Stimulated activated naive B cell treated with anti-CD40 and anti-IgM and Interleukin-4, amounts not matched to agents 10 μg/mL and 1 μg/mL and 100 μg/mL, for 72 hours (primary cell): ENCODE measurements at regions not wholly inside any gene's neighbourhood (a gene's known extent, or its start where the extent isn't known, plus 50 kb on each side); places are given as distances from the start of the nearest gene placed in this dataset.

Experiments used
- ATAC-seq, 2 donors: fragments of 150-1000 bp; cut with Tn5 transposase; replicated peaks; 2 replicates each; pipeline ENCODE4 v1.10.0; 2021; ENCODE audit warnings: moderate library complexity in 1 of 2
- DNase-seq: peaks from one replicate; pipeline ENCODE4 v3.0.0; 2021
- H3K27ac Mint-ChIP-seq: one replicate; pipeline ENCODE4 v1.8.0; 2022; ENCODE audit warnings: mild to moderate bottlenecking, mixed read lengths
- H3K27me3 Mint-ChIP-seq, 2 donors: one replicate each; pipeline ENCODE4 v1.8.0; 2022; ENCODE audit warnings: mixed read lengths in 2 of 2
- H3K36me3 Mint-ChIP-seq, 2 donors: one replicate each; pipeline ENCODE4 v1.8.0; 2022; ENCODE audit warnings: mixed read lengths in 2 of 2, mild to moderate bottlenecking in 1 of 2
- H3K4me1 Mint-ChIP-seq, 2 donors: one replicate each; pipeline ENCODE4 v1.8.0; 2022; ENCODE audit warnings: mixed read lengths in 2 of 2, mild to moderate bottlenecking in 1 of 2
- H3K4me3 Mint-ChIP-seq, 2 donors: one replicate each; pipeline ENCODE4 v1.8.0; 2022; ENCODE audit warnings: mild to moderate bottlenecking in 2 of 2, mixed read lengths in 2 of 2, moderate library complexity in 1 of 2
- H3K9me3 Mint-ChIP-seq, 2 donors: one replicate each; pipeline ENCODE4 v1.8.0; 2022; ENCODE audit warnings: mixed read lengths in 2 of 2, mild to moderate bottlenecking in 1 of 2

DNA sequence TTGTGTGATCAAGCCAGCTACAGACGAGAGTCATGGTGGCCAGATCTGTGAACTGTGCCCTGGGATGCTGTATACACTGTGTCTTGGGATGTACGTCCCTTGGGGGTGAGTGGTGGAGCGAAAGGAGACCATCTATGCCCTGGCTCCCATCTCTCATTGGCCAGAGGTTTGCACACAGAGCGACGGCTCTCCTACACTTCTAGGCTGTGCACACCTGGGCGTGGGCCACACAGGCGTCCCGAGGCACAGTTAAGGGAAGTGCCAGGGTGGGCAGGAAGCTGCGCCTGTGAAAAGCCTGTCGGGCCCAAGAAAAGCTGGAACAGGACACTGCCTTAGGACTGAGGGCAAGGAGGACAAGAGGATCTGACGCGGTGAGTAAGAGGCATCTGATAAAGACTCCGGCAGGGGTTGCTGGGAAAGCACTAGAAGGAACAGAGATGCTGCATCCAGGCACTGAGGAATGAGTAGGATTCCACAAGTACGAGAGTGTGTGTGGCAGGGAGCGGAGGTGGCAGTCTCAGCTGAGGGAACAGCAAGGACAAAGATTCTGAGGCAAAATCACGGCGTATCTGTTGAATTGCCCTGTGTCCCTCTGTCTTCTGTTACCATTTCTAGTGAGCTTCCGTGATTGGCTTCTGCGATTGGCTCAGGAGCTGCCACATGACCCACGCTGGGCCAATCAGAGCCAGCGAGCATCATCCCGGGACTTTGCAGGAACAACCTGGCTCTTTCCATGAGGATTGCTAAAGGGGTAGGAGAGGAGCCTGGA is 67.9 kb upstream of the ZBTB40 start:
- H3K9me3 Mint-ChIP-seq: no peaks in the 10 kb centered on the region
- DNase-seq: no peak

DNA sequence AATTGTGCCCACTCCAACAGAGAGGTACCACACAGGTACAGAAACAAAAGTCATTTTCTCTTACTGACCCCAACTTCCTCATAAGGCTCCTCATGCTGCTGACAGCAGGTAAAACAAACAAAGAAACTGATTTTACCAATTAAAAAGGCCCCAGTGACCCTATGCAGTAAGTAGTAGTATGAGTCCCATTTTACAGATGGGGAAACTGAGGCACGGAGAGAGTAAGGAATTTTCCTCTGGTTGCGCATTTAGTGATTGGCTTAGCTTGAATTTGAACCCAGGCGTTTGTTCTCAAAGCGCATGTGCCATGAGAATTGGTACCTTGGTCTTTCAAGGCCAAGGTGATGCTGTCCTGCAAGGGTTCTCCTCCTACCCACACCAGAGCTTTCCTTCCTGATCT is 66.1 kb upstream of the ZBTB40 start:
- DNase-seq (no peak), ATAC-seq (no peak)
- Mint-ChIP-seq H3K27me3 (peaks cover 30 to 33% of the 10 kb centered on the region in 2 donors), H3K36me3 (no peaks in the 10 kb centered on the region), H3K4me1 (no peaks in the 10 kb centered on the region), H3K9me3 (no peaks in the 10 kb centered on the region), H3K4me3 (no peak overlapping the region), H3K27ac (no peak overlapping the region)

More for the DNA sequence above, 67.9 kb upstream of the ZBTB40 start:
- Mint-ChIP-seq H3K36me3 (no peaks in the 10 kb centered on the region), H3K4me3 (no peak overlapping the region), H3K27ac (no peak overlapping the region), H3K4me1 (no peaks in the 10 kb centered on the region), H3K27me3 (peaks cover 26 to 48% of the 10 kb centered on the region in 2 donors)
- no peak for ATAC-seq

DNA sequence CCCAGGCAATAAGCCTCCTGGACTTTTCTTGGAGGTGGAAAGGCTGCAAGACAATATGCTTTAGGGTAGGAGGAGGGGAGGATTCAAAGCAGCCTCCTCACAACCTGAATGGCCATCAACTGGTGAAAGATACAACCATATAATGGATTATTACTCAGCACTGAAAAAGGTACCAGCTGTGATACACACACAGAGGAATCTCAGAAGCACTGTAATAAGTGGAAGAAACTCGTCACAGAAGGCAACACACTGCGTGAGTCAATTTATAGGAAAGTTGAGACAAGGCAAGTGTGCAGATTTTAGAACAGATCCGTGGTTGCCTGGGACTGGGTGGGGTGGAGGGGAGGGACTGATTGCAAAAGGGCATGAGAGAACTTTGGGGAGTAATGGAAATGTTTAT is 64.9 kb upstream of the ZBTB40 start:
- Mint-ChIP-seq H3K27me3 (peaks cover 30 to 35% of the 10 kb centered on the region in 2 donors), H3K27ac (no peak overlapping the region), H3K9me3 (no peaks in the 10 kb centered on the region), H3K4me3 (no peak overlapping the region), H3K36me3 (no peaks in the 10 kb centered on the region), H3K4me1 (no peaks in the 10 kb centered on the region)
- ATAC-seq (no peak), DNase-seq (no peak)

DNA sequence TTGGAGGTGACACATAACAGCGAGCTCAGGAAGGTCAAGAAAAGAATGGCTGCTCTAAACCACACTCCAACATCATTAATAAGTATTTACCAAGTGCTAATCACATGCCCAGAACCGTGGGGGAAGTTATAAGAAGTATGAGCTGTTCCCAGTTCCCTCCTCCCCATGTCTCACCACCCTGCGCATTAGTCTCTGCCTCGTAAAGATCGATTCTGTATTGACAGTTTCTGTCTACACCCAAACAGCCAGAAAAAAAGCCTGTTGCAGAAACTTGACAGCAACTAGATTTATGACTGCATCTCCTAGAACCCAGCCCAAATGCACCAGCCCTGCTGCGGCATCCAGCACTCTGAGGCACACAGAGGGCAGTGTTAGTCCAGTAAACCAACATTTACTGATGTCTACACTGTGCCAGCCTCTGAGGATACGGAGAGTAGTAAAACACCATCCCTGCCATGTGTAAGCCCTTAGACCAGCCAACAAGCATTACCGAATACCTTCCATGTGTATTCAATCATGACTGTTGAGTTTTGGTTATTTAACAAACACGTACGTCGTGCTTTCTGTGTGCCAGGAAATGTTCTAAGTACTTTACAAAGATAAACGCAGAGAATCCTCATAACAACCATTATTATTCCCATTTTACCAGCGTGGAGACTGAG is 63.6 kb upstream of the ZBTB40 start:
- DNase-seq: no peak
- Mint-ChIP-seq H3K9me3 (no peaks in the 10 kb centered on the region), H3K27me3 (peaks cover 37 to 39% of the 10 kb centered on the region in 2 donors), H3K27ac (no peak overlapping the region), H3K4me1 (no peaks in the 10 kb centered on the region), H3K4me3 (no peak overlapping the region), H3K36me3 (no peaks in the 10 kb centered on the region)
- ATAC-seq: no peak

DNA sequence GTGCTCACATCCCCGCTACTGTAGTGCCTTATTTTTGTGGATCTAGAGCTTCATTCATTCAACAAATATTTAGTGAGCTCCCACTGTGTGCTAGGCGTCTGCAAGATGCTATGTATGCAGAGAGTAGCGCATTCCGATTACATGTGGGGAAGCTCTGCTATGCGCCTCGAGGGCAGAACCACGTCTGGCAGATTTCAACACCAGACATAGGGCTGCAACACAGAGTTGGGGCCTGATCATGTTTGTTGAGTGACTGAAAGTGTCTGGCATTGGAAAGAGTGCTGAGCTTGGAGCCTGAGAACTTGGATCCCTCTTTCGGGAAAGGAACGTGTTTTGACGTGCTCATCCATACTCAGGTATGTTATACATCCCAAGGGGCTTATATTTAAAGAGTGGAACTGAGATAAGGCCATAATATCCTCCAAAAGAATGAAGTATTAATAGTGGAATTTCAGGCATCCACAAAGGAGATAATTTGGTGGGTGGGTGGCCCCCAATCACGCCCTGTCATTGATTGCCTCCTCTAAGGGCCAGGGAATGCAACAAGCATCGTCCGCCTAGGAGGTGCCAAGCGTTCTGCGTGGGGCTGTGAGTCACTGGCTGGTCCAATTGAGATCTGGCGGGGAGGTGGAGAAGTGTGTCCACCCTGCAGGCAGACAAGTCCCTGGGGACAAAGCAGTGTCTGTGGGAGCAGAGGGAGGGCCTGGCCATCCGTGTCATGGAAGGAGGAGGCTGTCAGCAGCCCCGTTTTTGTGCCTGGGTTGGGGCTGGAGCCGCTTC is 62.8 kb upstream of the ZBTB40 start:
- DNase-seq: no peak
- Mint-ChIP-seq H3K36me3 (no peaks in the 10 kb centered on the region), H3K27me3 (peaks cover 28 to 35% of the 10 kb centered on the region in 2 donors), H3K4me1 (no peaks in the 10 kb centered on the region), H3K9me3 (no peaks in the 10 kb centered on the region), H3K4me3 (no peak overlapping the region), H3K27ac (no peak overlapping the region)
- ATAC-seq: no peak

DNA sequence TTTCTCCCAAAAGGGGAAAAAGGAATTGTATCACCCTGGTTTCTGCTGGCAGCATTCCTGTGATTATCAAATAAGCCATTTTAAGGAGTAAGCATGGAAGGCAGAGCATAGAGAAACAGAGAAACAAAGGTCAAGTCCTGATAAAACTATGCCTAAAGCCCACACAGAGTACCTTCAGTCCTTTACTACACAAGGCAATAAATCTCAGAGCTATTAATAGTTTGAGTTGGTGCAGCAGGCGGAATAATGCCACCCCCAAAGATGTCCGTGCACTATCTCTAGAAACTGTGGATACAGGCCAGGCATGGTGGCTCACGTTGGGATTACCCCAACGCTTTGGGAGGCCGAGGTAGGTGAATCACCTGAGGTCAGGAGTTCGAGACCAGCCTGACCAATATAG is 58.1 kb upstream of the ZBTB40 start:
- Mint-ChIP-seq H3K9me3 (no peaks in the 10 kb centered on the region), H3K27me3 (peaks cover 31 to 42% of the 10 kb centered on the region in 2 donors), H3K4me3 (no peak overlapping the region), H3K36me3 (no peaks in the 10 kb centered on the region), H3K4me1 (no peaks in the 10 kb centered on the region), H3K27ac (no peak overlapping the region)
- ATAC-seq (no peak), DNase-seq (no peak)

DNA sequence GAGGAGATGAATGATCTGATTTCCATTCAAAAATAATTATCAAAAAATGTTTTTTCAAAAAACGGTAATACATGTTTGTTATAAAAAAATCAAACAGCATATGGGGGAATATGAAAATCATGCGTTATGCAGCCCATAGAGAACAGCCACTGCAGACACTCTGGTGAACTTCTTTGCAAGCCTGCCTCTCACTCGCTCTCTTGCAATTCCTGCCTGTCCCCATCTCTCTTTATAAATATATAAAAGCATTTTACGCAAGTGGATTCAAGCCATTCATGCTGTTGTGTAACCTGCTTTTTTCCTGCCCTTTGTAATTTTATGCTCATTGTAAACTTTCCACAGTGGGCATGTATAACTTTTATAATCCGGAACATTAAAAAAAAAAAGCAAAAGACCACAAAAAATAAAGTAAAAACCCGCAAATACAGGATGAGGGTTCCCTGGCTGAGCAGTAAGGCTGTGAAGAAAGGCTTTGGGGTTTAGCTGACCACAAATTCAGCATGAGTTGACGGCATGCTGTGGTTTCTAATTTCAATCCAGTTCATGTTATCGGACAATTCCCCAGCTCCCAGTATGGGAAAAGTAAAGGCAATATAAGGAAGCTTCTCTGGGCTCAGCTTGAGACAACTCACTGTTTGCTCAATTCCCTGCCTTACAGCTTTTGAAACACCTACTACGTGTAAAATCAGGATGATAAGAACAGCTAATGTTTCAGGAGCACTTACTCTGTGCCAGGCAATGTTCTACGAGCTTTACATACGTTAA is 52.8 kb upstream of the ZBTB40 start:
- H3K4me3 Mint-ChIP-seq: no peak overlapping the region
- H3K9me3 Mint-ChIP-seq: no peaks in the 10 kb centered on the region
- H3K36me3 Mint-ChIP-seq: no peaks in the 10 kb centered on the region
- DNase-seq (no peak), ATAC-seq (no peak)
- H3K27ac Mint-ChIP-seq: no peak overlapping the region
- no peaks in the 10 kb centered on the region for H3K4me1 Mint-ChIP-seq
- H3K27me3 Mint-ChIP-seq: peaks cover 54 to 61% of the 10 kb centered on the region in 2 donors

DNA sequence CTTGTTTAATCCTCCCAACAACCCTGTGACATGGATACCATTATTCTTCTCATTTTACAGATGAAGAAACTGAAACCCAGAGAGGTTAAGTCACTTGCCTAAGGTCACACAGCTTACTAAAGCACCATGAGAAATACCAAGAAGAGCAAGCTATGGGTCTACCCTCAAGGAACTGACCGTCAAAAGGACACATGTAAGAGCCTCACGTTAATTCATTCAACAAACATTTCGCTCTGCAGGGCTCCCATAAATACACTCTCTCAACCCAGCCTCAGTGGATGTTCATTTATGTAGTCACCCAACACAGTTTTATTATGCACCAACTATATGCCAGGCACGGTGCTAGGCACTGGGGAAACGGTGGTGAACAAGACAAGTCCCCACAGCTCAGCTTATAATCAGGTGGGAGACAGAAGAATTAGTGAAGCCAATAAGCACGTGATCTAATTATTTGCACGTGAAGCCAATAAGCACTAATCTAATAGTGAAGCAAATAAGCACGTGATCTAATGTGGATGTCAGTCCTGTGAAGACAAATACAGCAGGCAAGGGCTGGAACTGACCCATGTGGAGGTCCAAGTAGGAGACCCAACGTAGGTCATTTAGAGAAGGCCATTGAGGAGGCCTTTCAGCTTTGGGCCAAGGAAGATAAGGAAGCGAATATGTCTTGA is 52.1 kb upstream of the ZBTB40 start:
- no peak overlapping the region for H3K4me3 Mint-ChIP-seq
- DNase-seq: no peak
- no peaks in the 10 kb centered on the region for H3K36me3 Mint-ChIP-seq
- H3K9me3 Mint-ChIP-seq: no peaks in the 10 kb centered on the region
- no peaks in the 10 kb centered on the region for H3K4me1 Mint-ChIP-seq
- H3K27ac Mint-ChIP-seq: no peak overlapping the region
- ATAC-seq: no peak
- peaks cover 56 to 68% of the 10 kb centered on the region in 2 donors for H3K27me3 Mint-ChIP-seq
